GM21529 (cell line): ENCODE measurements at regions not wholly inside any gene's neighbourhood (a gene's known extent, or its start where the extent isn't known, plus 50 kb on each side); places are given as distances from the start of the nearest gene placed in this dataset.

Source experiments
- ATAC-seq: cut with Tn5 transposase; IDR thresholded peaks from one replicate; pipeline ENCODE4 v1.9.1; 2021; ENCODE audit not compliant: unreplicated experiment

GRCh38 chr5:1936901-1937300, 54.2 kb upstream of the IRX4 start:
- no peak for ATAC-seq

- ATAC-seq, result no peak
These were observed 53.7 kb upstream of the IRX4 start for GRCh38 chr5:1936413-1936812.

GRCh38 chr5:1934801-1935429, 52.2 kb upstream of the IRX4 start:
- ATAC-seq, result no peak

GRCh38 chr5:1934056-1934394, 51.3 kb upstream of the IRX4 start:
- ATAC-seq, result no peak

- ATAC-seq, result no peak
These were observed 50.8 kb upstream of the IRX4 start for GRCh38 chr5:1933364-1934055.
